ENCODE measurements at regions not wholly inside any gene's neighbourhood (a gene's known extent, or its start where the extent isn't known, plus 50 kb on each side); places are given as distances from the start of the nearest gene placed in this dataset.
"Not testable (repeated sequence)": the region's sequence is repeated elsewhere in the genome, so short reads cannot be mapped to it uniquely, and the experiment has no call there.

GRCh38 chr6:94801344-94801743, 776.0 kb upstream of the MANEA start:
- Histone ChIP-seq H2AK5ac (ENCODE audit: low read length) (no peak overlapping the region), H3K23ac (ENCODE audit: low read length) (no peak overlapping the region), H3K79me1 (ENCODE audit: low read length) (no peaks in the 10 kb centered on the region), H3K79me2 (ENCODE audit: control insufficient read depth, insufficient read depth, low read length) (no peaks in the 10 kb centered on the region), H2BK15ac (replicated peaks; ENCODE audit: low read depth) (no peak overlapping the region), H3K4me1 (ENCODE audit: control insufficient read depth, low read depth, low read length) (no peaks in the 10 kb centered on the region), H2BK5ac (ENCODE audit: low read length) (no peak overlapping the region), H3K36me3 (ENCODE audit: control insufficient read depth, insufficient read depth, low read length) (no peaks in the 10 kb centered on the region), H3K4ac (ENCODE audit: low read depth, low read length) (no peak overlapping the region), H3K9ac (ENCODE audit: low read length) (no peak overlapping the region), H3K4me2 (ENCODE audit: low read length) (no peak overlapping the region), H4K5ac (ENCODE audit: low read length) (no peak overlapping the region), H3K56ac (ENCODE audit: low read length) (no peak overlapping the region), H3K18ac (ENCODE audit: low read length) (no peak overlapping the region), H3K4me3 (ENCODE audit: low read length) (no peak overlapping the region), H3K27me3 (ENCODE audit: insufficient read depth, low read length, poor library complexity) (no peaks in the 10 kb centered on the region), H4K8ac (ENCODE audit: low read depth, low read length) (no peak overlapping the region), H3K27ac (ENCODE audit: low read depth, low read length) (no peak overlapping the region), H2BK120ac (ENCODE audit: low read depth, low read length) (no peak overlapping the region)
- no CpG with 5 or more reads among the region's 3 CpGs for WGBS (ENCODE audit: extremely low coverage, insufficient coverage, low lambda C conversion rate)
- DNase-seq, result no peak

GRCh38 chr6:94785514-94785913, 791.8 kb upstream of the MANEA start:
- H3K4me3 ChIP-seq (ENCODE audit: low read length), result no peak overlapping the region
- no peaks in the 10 kb centered on the region for H3K27me3 ChIP-seq (ENCODE audit: insufficient read depth, low read length, poor library complexity)
- H3K4me2 ChIP-seq (ENCODE audit: low read length), result no peak overlapping the region
- no peak overlapping the region for H4K5ac ChIP-seq (ENCODE audit: low read length)
- no peak overlapping the region for H2AK5ac ChIP-seq (ENCODE audit: low read length)
- H3K79me1 ChIP-seq (ENCODE audit: low read length), result no peaks in the 10 kb centered on the region
- no peak overlapping the region for H2BK15ac ChIP-seq (replicated peaks; ENCODE audit: low read depth)
- no peak overlapping the region for H3K9ac ChIP-seq (ENCODE audit: low read length)
- no peak overlapping the region for H3K23ac ChIP-seq (ENCODE audit: low read length)
- no peak overlapping the region for H3K4ac ChIP-seq (ENCODE audit: low read depth, low read length)
- H3K18ac ChIP-seq (ENCODE audit: low read length), result no peak overlapping the region
- DNase-seq, result no peak
- no peak overlapping the region for H2BK5ac ChIP-seq (ENCODE audit: low read length)
- no peak overlapping the region for H4K8ac ChIP-seq (ENCODE audit: low read depth, low read length)
- H3K27ac ChIP-seq (ENCODE audit: low read depth, low read length), result no peak overlapping the region
- WGBS (ENCODE audit: extremely low coverage, insufficient coverage, low lambda C conversion rate), result no CpG with 5 or more reads among the region's 4 CpGs
- H3K79me2 ChIP-seq (ENCODE audit: control insufficient read depth, insufficient read depth, low read length), result no peaks in the 10 kb centered on the region
- H3K36me3 ChIP-seq (ENCODE audit: control insufficient read depth, insufficient read depth, low read length), result no peaks in the 10 kb centered on the region
- no peak overlapping the region for H2BK120ac ChIP-seq (ENCODE audit: low read depth, low read length)
- no peaks in the 10 kb centered on the region for H3K4me1 ChIP-seq (ENCODE audit: control insufficient read depth, low read depth, low read length)
- H3K56ac ChIP-seq (ENCODE audit: low read length), result no peak overlapping the region

- not testable (repeated sequence) for H3K79me1 ChIP-seq (ENCODE audit: low read length); H3K4me2 ChIP-seq (ENCODE audit: low read length); H3K4me3 ChIP-seq (ENCODE audit: low read length); H2BK15ac ChIP-seq (replicated peaks; ENCODE audit: low read depth); H3K4me1 ChIP-seq (ENCODE audit: control insufficient read depth, low read depth, low read length); H3K27ac ChIP-seq (ENCODE audit: low read depth, low read length); H3K36me3 ChIP-seq (ENCODE audit: control insufficient read depth, insufficient read depth, low read length); DNase-seq; H4K5ac ChIP-seq (ENCODE audit: low read length); H4K8ac ChIP-seq (ENCODE audit: low read depth, low read length); H2BK5ac ChIP-seq (ENCODE audit: low read length); H3K79me2 ChIP-seq (ENCODE audit: control insufficient read depth, insufficient read depth, low read length); H2AK5ac ChIP-seq (ENCODE audit: low read length); H2BK120ac ChIP-seq (ENCODE audit: low read depth, low read length); H3K18ac ChIP-seq (ENCODE audit: low read length); H3K56ac ChIP-seq (ENCODE audit: low read length); H3K9ac ChIP-seq (ENCODE audit: low read length); H3K27me3 ChIP-seq (ENCODE audit: insufficient read depth, low read length, poor library complexity); H3K23ac ChIP-seq (ENCODE audit: low read length)
- WGBS (ENCODE audit: extremely low coverage, insufficient coverage, low lambda C conversion rate), result no CpG with 5 or more reads among the region's 2 CpGs
- H3K4ac ChIP-seq (ENCODE audit: low read depth, low read length), result peak overlapping the region; percentile 37
Observed at GRCh38 chr6:94785081-94785480, 792.3 kb upstream of the MANEA start.

GRCh38 chr6:94769197-94769596, 808.1 kb upstream of the MANEA start:
- no peak overlapping the region for H3K18ac ChIP-seq (ENCODE audit: low read length)
- H3K4me3 ChIP-seq (ENCODE audit: low read length), result no peak overlapping the region
- no peak overlapping the region for H2AK5ac ChIP-seq (ENCODE audit: low read length)
- no peak overlapping the region for H2BK5ac ChIP-seq (ENCODE audit: low read length)
- no peaks in the 10 kb centered on the region for H3K36me3 ChIP-seq (ENCODE audit: control insufficient read depth, insufficient read depth, low read length)
- no peak overlapping the region for H4K8ac ChIP-seq (ENCODE audit: low read depth, low read length)
- H3K27ac ChIP-seq (ENCODE audit: low read depth, low read length), result no peak overlapping the region
- peak; percentile 15 for DNase-seq
- H3K4me2 ChIP-seq (ENCODE audit: low read length), result no peak overlapping the region
- H3K79me1 ChIP-seq (ENCODE audit: low read length), result no peaks in the 10 kb centered on the region
- H3K27me3 ChIP-seq (ENCODE audit: insufficient read depth, low read length, poor library complexity), result no peaks in the 10 kb centered on the region
- H3K9ac ChIP-seq (ENCODE audit: low read length), result no peak overlapping the region
- H3K4me1 ChIP-seq (ENCODE audit: control insufficient read depth, low read depth, low read length), result no peaks in the 10 kb centered on the region
- no CpG with 5 or more reads among the region's 1 CpG for WGBS (ENCODE audit: extremely low coverage, insufficient coverage, low lambda C conversion rate)
- no peak overlapping the region for H4K5ac ChIP-seq (ENCODE audit: low read length)
- H3K56ac ChIP-seq (ENCODE audit: low read length), result no peak overlapping the region
- H3K4ac ChIP-seq (ENCODE audit: low read depth, low read length), result no peak overlapping the region
- H2BK15ac ChIP-seq (replicated peaks; ENCODE audit: low read depth), result no peak overlapping the region
- H3K79me2 ChIP-seq (ENCODE audit: control insufficient read depth, insufficient read depth, low read length), result no peaks in the 10 kb centered on the region
- no peak overlapping the region for H2BK120ac ChIP-seq (ENCODE audit: low read depth, low read length)
- no peak overlapping the region for H3K23ac ChIP-seq (ENCODE audit: low read length)

GRCh38 chr6:94751641-94752329, 825.5 kb upstream of the MANEA start:
- H2BK15ac ChIP-seq (replicated peaks; ENCODE audit: low read depth), result no peak overlapping the region
- no peak overlapping the region for H3K56ac ChIP-seq (ENCODE audit: low read length)
- H3K4me3 ChIP-seq (ENCODE audit: low read length), result no peak overlapping the region
- H3K4ac ChIP-seq (ENCODE audit: low read depth, low read length), result no peak overlapping the region
- no peak overlapping the region for H3K18ac ChIP-seq (ENCODE audit: low read length)
- H3K27ac ChIP-seq (ENCODE audit: low read depth, low read length), result no peak overlapping the region
- no CpG with 5 or more reads among the region's 3 CpGs for WGBS (ENCODE audit: extremely low coverage, insufficient coverage, low lambda C conversion rate)
- no peaks in the 10 kb centered on the region for H3K79me2 ChIP-seq (ENCODE audit: control insufficient read depth, insufficient read depth, low read length)
- H3K36me3 ChIP-seq (ENCODE audit: control insufficient read depth, insufficient read depth, low read length), result no peaks in the 10 kb centered on the region
- no peak overlapping the region for H3K4me2 ChIP-seq (ENCODE audit: low read length)
- no peaks in the 10 kb centered on the region for H3K27me3 ChIP-seq (ENCODE audit: insufficient read depth, low read length, poor library complexity)
- no peak overlapping the region for H3K9ac ChIP-seq (ENCODE audit: low read length)
- H3K79me1 ChIP-seq (ENCODE audit: low read length), result no peaks in the 10 kb centered on the region
- H2BK5ac ChIP-seq (ENCODE audit: low read length), result no peak overlapping the region
- DNase-seq, result peak; percentile 6
- H4K5ac ChIP-seq (ENCODE audit: low read length), result no peak overlapping the region
- no peaks in the 10 kb centered on the region for H3K4me1 ChIP-seq (ENCODE audit: control insufficient read depth, low read depth, low read length)
- peak overlapping the region; percentile 28 for H4K8ac ChIP-seq (ENCODE audit: low read depth, low read length)
- H2AK5ac ChIP-seq (ENCODE audit: low read length), result no peak overlapping the region
- no peak overlapping the region for H3K23ac ChIP-seq (ENCODE audit: low read length)
- no peak overlapping the region for H2BK120ac ChIP-seq (ENCODE audit: low read depth, low read length)

GRCh38 chr6:94736236-94736635, 841.1 kb upstream of the MANEA start:
- Histone ChIP-seq H2BK5ac (ENCODE audit: low read length) (no peak overlapping the region), H3K79me2 (ENCODE audit: control insufficient read depth, insufficient read depth, low read length) (no peaks in the 10 kb centered on the region), H4K8ac (ENCODE audit: low read depth, low read length) (no peak overlapping the region), H3K36me3 (ENCODE audit: control insufficient read depth, insufficient read depth, low read length) (no peaks in the 10 kb centered on the region), H2AK5ac (ENCODE audit: low read length) (no peak overlapping the region), H3K4ac (ENCODE audit: low read depth, low read length) (no peak overlapping the region), H3K27me3 (ENCODE audit: insufficient read depth, low read length, poor library complexity) (no peaks in the 10 kb centered on the region), H3K18ac (ENCODE audit: low read length) (no peak overlapping the region), H3K56ac (ENCODE audit: low read length) (no peak overlapping the region), H3K4me2 (ENCODE audit: low read length) (no peak overlapping the region), H2BK120ac (ENCODE audit: low read depth, low read length) (no peak overlapping the region), H4K5ac (ENCODE audit: low read length) (no peak overlapping the region), H3K4me3 (ENCODE audit: low read length) (no peak overlapping the region), H3K23ac (ENCODE audit: low read length) (no peak overlapping the region), H3K4me1 (ENCODE audit: control insufficient read depth, low read depth, low read length) (no peaks in the 10 kb centered on the region), H2BK15ac (replicated peaks; ENCODE audit: low read depth) (no peak overlapping the region), H3K79me1 (ENCODE audit: low read length) (no peaks in the 10 kb centered on the region), H3K27ac (ENCODE audit: low read depth, low read length) (no peak overlapping the region), H3K9ac (ENCODE audit: low read length) (no peak overlapping the region)
- DNase-seq, result no peak
- no CpG with 5 or more reads among the region's 2 CpGs for WGBS (ENCODE audit: extremely low coverage, insufficient coverage, low lambda C conversion rate)
